Liver (tissue), 3 donors: ENCODE measurements at regions not wholly inside any gene's neighbourhood (a gene's known extent, or its start where the extent isn't known, plus 50 kb on each side); places are given as distances from the start of the nearest gene placed in this dataset.

ENCODE experiments used
- CTCF ChIP-seq: fragments of 150-350 bp; IDR thresholded peaks from 2 replicates; pipeline ENCODE4 v1.5.1; 2017; ENCODE audit warnings: improper control_type of control experiment, low read depth, low read length; ENCODE audit not compliant: missing input control
- EGR1 ChIP-seq, 2 donors: IDR thresholded peaks; 2 replicates each; pipeline ENCODE4 v1.6.1; 2016 to 2018; ENCODE audit warnings: antibody characterized with exemption in 2 of 2, low read depth in 2 of 2
- GABPA ChIP-seq, 2 donors: IDR thresholded peaks in 1 of 2; conservative IDR thresholded peaks in 1 of 2; 2 replicates each; pipeline ENCODE4 v1.6.1; 2016; ENCODE audit warnings: antibody characterized with exemption in 2 of 2, mild to moderate bottlenecking in 1 of 2, moderate library complexity in 1 of 2
- JUND ChIP-seq, 2 donors: IDR thresholded peaks; 2 replicates each; pipeline ENCODE4 v1.6.1; 2016; ENCODE audit warnings: antibody characterized with exemption in 2 of 2
- RAD21 ChIP-seq, 2 donors: IDR thresholded peaks; 2 replicates each; pipeline ENCODE4 v1.6.1; 2016; ENCODE audit warnings: antibody characterized with exemption in 2 of 2, mild to moderate bottlenecking in 2 of 2
- REST ChIP-seq: IDR thresholded peaks from 2 replicates; pipeline ENCODE4 v1.6.1; 2016; ENCODE audit warnings: antibody characterized with exemption, mild to moderate bottlenecking
- SP1 ChIP-seq: IDR thresholded peaks from 2 replicates; pipeline ENCODE4 v1.6.1; 2018; ENCODE audit warnings: antibody characterized with exemption, mild to moderate bottlenecking
- YY1 ChIP-seq: IDR thresholded peaks from 2 replicates; pipeline ENCODE4 v1.6.1; 2016; ENCODE audit warnings: antibody characterized with exemption, mild to moderate bottlenecking
- TF ChIP-seq, protein P1 (sequence below): IDR thresholded peaks from 2 replicates; pipeline ENCODE4 v1.6.1; 2016; ENCODE audit warnings: antibody characterized with exemption
- donor health status: healthy.
- donor health status: healthy.

DNA sequence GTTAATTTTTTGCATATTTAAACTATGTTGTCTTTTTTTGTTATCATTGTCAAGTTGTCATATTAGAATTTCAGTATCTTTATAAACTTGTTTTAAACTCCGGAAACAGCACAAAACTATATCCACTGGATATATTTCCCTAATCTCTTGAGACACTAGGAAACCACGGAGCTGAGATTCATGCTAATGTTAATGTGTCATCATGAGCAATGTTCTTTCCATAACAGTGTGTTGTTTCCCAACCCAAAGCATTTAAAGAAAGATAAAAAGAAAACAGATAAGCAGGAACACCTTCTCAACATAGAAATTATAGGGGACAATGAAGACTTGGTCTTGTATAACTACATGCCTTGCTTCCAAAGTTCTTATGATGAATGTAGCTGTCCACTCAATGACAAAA, 626.2 kb upstream of the TMPRSS15 start:
- TF ChIP-seq CTCF (no peak), SP1 (no peak), YY1 (no peak), JUND (IDR thresholded peaks at IDR 0.05) (no peak), GABPA (IDR thresholded peaks at IDR 0.05 in 1 of 2, conservative IDR thresholded peaks at IDR 0.05 in 1 of 2) (no peak), RAD21 (IDR thresholded peaks at IDR 0.05) (no peak), REST (no peak), EGR1 (IDR thresholded peaks at IDR 0.05; ENCODE audit: low read depth in 2 of 2) (no peak)
- TF ChIP-seq, protein P1, sequence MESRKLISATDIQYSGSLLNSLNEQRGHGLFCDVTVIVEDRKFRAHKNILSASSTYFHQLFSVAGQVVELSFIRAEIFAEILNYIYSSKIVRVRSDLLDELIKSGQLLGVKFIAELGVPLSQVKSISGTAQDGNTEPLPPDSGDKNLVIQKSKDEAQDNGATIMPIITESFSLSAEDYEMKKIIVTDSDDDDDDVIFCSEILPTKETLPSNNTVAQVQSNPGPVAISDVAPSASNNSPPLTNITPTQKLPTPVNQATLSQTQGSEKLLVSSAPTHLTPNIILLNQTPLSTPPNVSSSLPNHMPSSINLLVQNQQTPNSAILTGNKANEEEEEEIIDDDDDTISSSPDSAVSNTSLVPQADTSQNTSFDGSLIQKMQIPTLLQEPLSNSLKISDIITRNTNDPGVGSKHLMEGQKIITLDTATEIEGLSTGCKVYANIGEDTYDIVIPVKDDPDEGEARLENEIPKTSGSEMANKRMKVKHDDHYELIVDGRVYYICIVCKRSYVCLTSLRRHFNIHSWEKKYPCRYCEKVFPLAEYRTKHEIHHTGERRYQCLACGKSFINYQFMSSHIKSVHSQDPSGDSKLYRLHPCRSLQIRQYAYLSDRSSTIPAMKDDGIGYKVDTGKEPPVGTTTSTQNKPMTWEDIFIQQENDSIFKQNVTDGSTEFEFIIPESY: no peak
